HCT116 (cell line): ENCODE measurements at regions not wholly inside any gene's neighbourhood (a gene's known extent, or its start where the extent isn't known, plus 50 kb on each side); places are given as distances from the start of the nearest gene placed in this dataset.

Experiments used
- ATAC-seq: fragments of 200-7000 bp; cut with Tn5 transposase; 2 replicates; pipeline ENCODE4 v1.9.1; 2020; ENCODE audit warnings: mild to moderate bottlenecking, moderate library complexity
- BruUV-seq: library from RNA; stranded (reverse); fragments of 400-500 nt; replicated peaks from 2 replicates; lab custom pipeline; 2021; lab: Mats Ljungman, UMichigan
- CTCF ChIA-PET: fragments of 300-600 bp; sonication (Branson Sonifier 250); formaldehyde crosslinking; loops from one replicate; lab custom pipeline; 2021; ENCODE audit warnings: antibody characterized with exemption; lab: Charles Lee
- POLR2A ChIA-PET: fragments of 300-600, 350-600 bp; sonication (Branson Sonifier 250); formaldehyde crosslinking; loops from one replicate; lab custom pipeline; 2021; ENCODE audit warnings: antibody characterized with exemption; lab: Charles Lee
- RAD21 ChIA-PET, 2 experiments: fragments of 300-600 bp; sonication (Branson Sonifier 250); formaldehyde crosslinking; loops; one replicate each; lab custom pipeline; 2023; ENCODE audit warnings: low total read pairs in 2 of 2; ENCODE audit not compliant: uncharacterized antibody in 2 of 2, unreplicated experiment in 2 of 2, low non-redundant PET in 1 of 2; lab: Charles Lee
- DNase-seq: peaks from one replicate; pipeline ENCODE4 v3.0.0-alpha.2; 2010; ENCODE audit warnings: low read depth, low spot score
- H2AFZ ChIP-seq: fragments of 200-600 bp; shearing (Covaris generic), sonication (generic); 2 replicates; pipeline ENCODE4 v1.6.1; 2017; ENCODE audit warnings: low read depth, mixed run types, mixed read lengths, antibody characterized with exemption, low read length; ENCODE audit not compliant: poor library complexity, severe bottlenecking
- H3K27ac ChIP-seq: 2 replicates; pipeline ENCODE4 v1.5.1; 2012; ENCODE audit warnings: low read depth, low read length
- H3K27me3 ChIP-seq: fragments of 200-600 bp; sonication (generic); 2 replicates; pipeline ENCODE4 v1.6.1; 2016; ENCODE audit warnings: mixed run types, low read length, mixed read lengths; ENCODE audit not compliant: insufficient read depth
- H3K36me3 ChIP-seq, 2 experiments: fragments of 200-500 bp in 1 of 2; fragments of 200-600 bp in 1 of 2; sonication (Bioruptor generic) in 1 of 2; sonication (generic) in 1 of 2; 2 replicates each; pipeline versions ENCODE4 v1.5.1 to v1.6.1; 2014 to 2016; ENCODE audit warnings: low read length in 2 of 2, inconsistent platforms in 1 of 2, mixed read lengths in 1 of 2, mixed run types in 1 of 2; ENCODE audit not compliant: insufficient read depth in 2 of 2, control insufficient read depth in 1 of 2
- H3K4me1 ChIP-seq, 2 experiments: fragments of 200-600 bp in 1 of 2; sonication (generic) in 1 of 2; 2 replicates each; pipeline versions ENCODE4 v1.5.1 to v1.6.1; 2012 to 2017; ENCODE audit warnings: low read length in 2 of 2, inconsistent platforms in 1 of 2, mild to moderate bottlenecking in 1 of 2, mixed read lengths in 1 of 2, mixed run types in 1 of 2, moderate library complexity in 1 of 2; ENCODE audit not compliant: insufficient read depth in 2 of 2, control insufficient read depth in 1 of 2
- H3K4me2 ChIP-seq: fragments of 200-600 bp; sonication (generic); 2 replicates; pipeline ENCODE4 v1.6.1; 2017; ENCODE audit warnings: mixed run types, low read length, mixed read lengths
- H3K4me3 ChIP-seq, 2 experiments: fragments of 200-600 bp in 1 of 2; sonication (generic) in 1 of 2; replicated peaks in 1 of 2; 2 replicates each; pipeline ENCODE4 v1.5.1; 2011 to 2016; ENCODE audit warnings: low read length in 2 of 2, control low read depth in 1 of 2, low read depth in 1 of 2, mild to moderate bottlenecking in 1 of 2, mixed read lengths in 1 of 2, mixed run types in 1 of 2
- H3K79me2 ChIP-seq: fragments of 200-600 bp; sonication (generic); 2 replicates; pipeline ENCODE4 v1.6.1; 2017; ENCODE audit warnings: mild to moderate bottlenecking, mixed run types, low read length, moderate library complexity, mixed read lengths; ENCODE audit not compliant: insufficient read depth
- H3K9ac ChIP-seq: fragments of 200-600 bp; sonication (generic); 2 replicates; pipeline ENCODE4 v1.6.1; 2016; ENCODE audit warnings: low read length, mixed read lengths
- H3K9me2 ChIP-seq: fragments of 200-600 bp; sonication (generic), shearing (Covaris generic); 2 replicates; pipeline ENCODE4 v1.6.1; 2017; ENCODE audit warnings: mixed run types, mild to moderate bottlenecking, moderate library complexity; ENCODE audit not compliant: insufficient read depth
- H3K9me3 ChIP-seq, 2 experiments: fragments of 200-500 bp in 1 of 2; fragments of 200-600 bp in 1 of 2; sonication (Bioruptor generic) in 1 of 2; sonication (generic) in 1 of 2; 2 replicates each; pipeline ENCODE4 v1.6.1; 2014 to 2017; ENCODE audit warnings: low read length in 2 of 2, mixed read lengths in 2 of 2, inconsistent platforms in 1 of 2, low read depth in 1 of 2, mild to moderate bottlenecking in 1 of 2, mixed run types in 1 of 2, moderate library complexity in 1 of 2; ENCODE audit not compliant: control insufficient read depth in 1 of 2, insufficient read depth in 1 of 2
- H4K20me1 ChIP-seq: fragments of 200-600 bp; sonication (generic), shearing (Covaris generic); 2 replicates; pipeline ENCODE4 v1.6.1; 2017; ENCODE audit warnings: mixed run types, mild to moderate bottlenecking, moderate library complexity; ENCODE audit not compliant: insufficient read depth
- CBX3 ChIP-seq: IDR thresholded peaks from 2 replicates; pipeline ENCODE4 v1.6.1; 2012; ENCODE audit warnings: low read depth
- CEBPB ChIP-seq: IDR thresholded peaks from 2 replicates; pipeline ENCODE4 v1.6.1; 2012; ENCODE audit warnings: low read depth
- EGR1 ChIP-seq: IDR thresholded peaks from 2 replicates; pipeline ENCODE4 v1.6.1; 2012; ENCODE audit warnings: low read depth
- ELF1 ChIP-seq: IDR thresholded peaks from 2 replicates; pipeline ENCODE4 v1.6.1; 2012; ENCODE audit warnings: low read depth, borderline replicate concordance
- EZH2 ChIP-seq: fragments of 200-600 bp; sonication (generic); IDR thresholded peaks from 2 replicates; pipeline ENCODE4 v1.6.1; 2017; ENCODE audit warnings: antibody characterized with exemption, mixed run types
- FOSL1 ChIP-seq: IDR thresholded peaks from 2 replicates; pipeline ENCODE4 v1.6.1; 2012; ENCODE audit warnings: low read depth
- MAX ChIP-seq: IDR thresholded peaks from 2 replicates; pipeline ENCODE4 v1.6.1; 2012
- POLR2A ChIP-seq: IDR thresholded peaks from 2 replicates; pipeline ENCODE4 v1.7.0; 2011; ENCODE audit warnings: borderline replicate concordance; ENCODE audit not compliant: insufficient read depth, insufficient read length; ENCODE audit errors: extremely low read depth
- RAD21 ChIP-seq: IDR thresholded peaks from 2 replicates; pipeline ENCODE4 v1.6.1; 2012; ENCODE audit warnings: low read depth, mild to moderate bottlenecking
- SP1 ChIP-seq: IDR thresholded peaks from 2 replicates; pipeline ENCODE4 v1.6.1; 2012; ENCODE audit warnings: low read depth
- SRF ChIP-seq: IDR thresholded peaks from 2 replicates; pipeline ENCODE4 v1.6.1; 2012; ENCODE audit warnings: low read depth
- YY1 ChIP-seq: IDR thresholded peaks from 2 replicates; pipeline ENCODE4 v1.6.1; 2011; ENCODE audit warnings: low read length, low read depth, moderate library complexity, mild to moderate bottlenecking; ENCODE audit not compliant: insufficient replicate concordance; ENCODE audit errors: extremely low read depth
- ZBTB33 ChIP-seq: IDR thresholded peaks from 2 replicates; pipeline ENCODE4 v1.6.1; 2011; ENCODE audit warnings: mild to moderate bottlenecking, low read length, moderate library complexity; ENCODE audit not compliant: insufficient replicate concordance; ENCODE audit errors: extremely low read depth
- ZFX ChIP-seq: fragments of 450-650 bp; IDR thresholded peaks from 2 replicates; pipeline ENCODE4 v1.6.1; 2017
- intact Hi-C: fragments of 100-400 bp; cut with micrococcal nuclease; formaldehyde crosslinking; loops from 2 replicates; pipeline ENCODE4 v1.10.0; 2022
- TF ChIP-seq, protein P1 (sequence below), 3 experiments: fragments of 200-600 bp in 1 of 3; sonication (generic) in 1 of 3; IDR thresholded peaks in 2 of 3; conservative IDR thresholded peaks in 1 of 3; 2 replicates each; pipeline ENCODE4 v1.5.1; 2012 to 2017; ENCODE audit warnings: low read depth in 2 of 3, low read length in 2 of 3, antibody characterized with exemption in 1 of 3, borderline replicate concordance in 1 of 3, control low read depth in 1 of 3, mild to moderate bottlenecking in 1 of 3, mixed read lengths in 1 of 3, mixed run types in 1 of 3, moderate library complexity in 1 of 3; ENCODE audit not compliant: insufficient read depth in 1 of 3

GRCh38 chr2:171249689-171250088, 89.0 kb upstream of the TLK1 start:
- ChIA-PET CTCF (no interaction called here), POLR2A (no interaction called here), RAD21 (no interaction called here)
- no peak for DNase-seq
- intact Hi-C loops: no loop called here
- H3K4me2 ChIP-seq: no peak overlapping the region
- H3K4me1 ChIP-seq: no peaks in the 10 kb centered on the region
- no peak for TF ChIP-seq RAD21
- no peak for TF ChIP-seq FOSL1
- no peak for TF ChIP-seq SRF
- no peak for TF ChIP-seq ZBTB33
- TF ChIP-seq, protein P1, sequence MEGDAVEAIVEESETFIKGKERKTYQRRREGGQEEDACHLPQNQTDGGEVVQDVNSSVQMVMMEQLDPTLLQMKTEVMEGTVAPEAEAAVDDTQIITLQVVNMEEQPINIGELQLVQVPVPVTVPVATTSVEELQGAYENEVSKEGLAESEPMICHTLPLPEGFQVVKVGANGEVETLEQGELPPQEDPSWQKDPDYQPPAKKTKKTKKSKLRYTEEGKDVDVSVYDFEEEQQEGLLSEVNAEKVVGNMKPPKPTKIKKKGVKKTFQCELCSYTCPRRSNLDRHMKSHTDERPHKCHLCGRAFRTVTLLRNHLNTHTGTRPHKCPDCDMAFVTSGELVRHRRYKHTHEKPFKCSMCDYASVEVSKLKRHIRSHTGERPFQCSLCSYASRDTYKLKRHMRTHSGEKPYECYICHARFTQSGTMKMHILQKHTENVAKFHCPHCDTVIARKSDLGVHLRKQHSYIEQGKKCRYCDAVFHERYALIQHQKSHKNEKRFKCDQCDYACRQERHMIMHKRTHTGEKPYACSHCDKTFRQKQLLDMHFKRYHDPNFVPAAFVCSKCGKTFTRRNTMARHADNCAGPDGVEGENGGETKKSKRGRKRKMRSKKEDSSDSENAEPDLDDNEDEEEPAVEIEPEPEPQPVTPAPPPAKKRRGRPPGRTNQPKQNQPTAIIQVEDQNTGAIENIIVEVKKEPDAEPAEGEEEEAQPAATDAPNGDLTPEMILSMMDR (IDR thresholded peaks at IDR 0.05 in 2 of 3, conservative IDR thresholded peaks at IDR 0.05 in 1 of 3; ENCODE audit: borderline replicate concordance in 1 of 3, insufficient read depth in 1 of 3, low read depth in 2 of 3, low read length in 2 of 3): no peak
- TF ChIP-seq POLR2A: no peak
- no peak for TF ChIP-seq SP1
- TF ChIP-seq YY1: no peak
- TF ChIP-seq ZFX: no peak
- no peak for TF ChIP-seq CBX3
- TF ChIP-seq MAX: no peak
- TF ChIP-seq EGR1: no peak
- TF ChIP-seq EZH2: no peak
- TF ChIP-seq ELF1: no peak
- no peak for TF ChIP-seq CEBPB
- no peak overlapping the region for H2AFZ ChIP-seq
- BruUV-seq: no TSS peak
- H4K20me1 ChIP-seq: no peaks in the 10 kb centered on the region
- no peaks in the 10 kb centered on the region for H3K27me3 ChIP-seq
- H3K9ac ChIP-seq: no peak overlapping the region
- no peak for ATAC-seq
- H3K79me2 ChIP-seq: no peaks in the 10 kb centered on the region
- peaks cover 6% of the 10 kb centered on the region in 2 experiments; a peak in 1 of 4 replicates for H3K9me3 ChIP-seq
- no peak overlapping the region for H3K27ac ChIP-seq
- H3K4me3 ChIP-seq: no peak overlapping the region
- no peaks in the 10 kb centered on the region for H3K36me3 ChIP-seq
- no peaks in the 10 kb centered on the region for H3K9me2 ChIP-seq
